Neural cell (in vitro differentiated cells): ENCODE measurements at regions not wholly inside any gene's neighbourhood (a gene's known extent, or its start where the extent isn't known, plus 50 kb on each side); places are given as distances from the start of the nearest gene placed in this dataset.

Source experiments
- H2AFZ ChIP-seq: fragments of 200-600, 300-800 bp; sonication (generic), shearing (Covaris generic); 2 replicates; pipeline ENCODE4 v1.6.0; 2014; ENCODE audit warnings: low read depth, mild to moderate bottlenecking, antibody characterized with exemption, low read length, moderate library complexity
- H3F3A ChIP-seq: fragments of 200-600 bp; shearing (Covaris generic); 2 replicates; pipeline ENCODE4 v1.6.1; 2016; ENCODE audit warnings: mild to moderate bottlenecking, moderate library complexity, mixed read lengths, antibody characterized with exemption, low read length; ENCODE audit not compliant: insufficient read depth, poor library complexity, severe bottlenecking
- H3K27ac ChIP-seq: fragments of 200-600, 300-800 bp; sonication (generic), shearing (Covaris generic); 2 replicates; pipeline ENCODE4 v1.5.1; 2014; ENCODE audit warnings: mild to moderate bottlenecking, low read length, moderate library complexity
- H3K27me3 ChIP-seq: fragments of 300-800, 200-600 bp; sonication (generic), shearing (Covaris generic); 2 replicates; pipeline ENCODE4 v1.6.0; 2014; ENCODE audit warnings: mild to moderate bottlenecking, low read depth, low read length, moderate library complexity; ENCODE audit not compliant: insufficient read depth
- H3K36me3 ChIP-seq: fragments of 300-800, 200-600 bp; sonication (generic), shearing (Covaris generic); 2 replicates; pipeline ENCODE4 v1.5.1; 2014; ENCODE audit warnings: mild to moderate bottlenecking, antibody characterized with exemption, low read length, moderate library complexity; ENCODE audit not compliant: insufficient read depth
- H3K4me2 ChIP-seq: fragments of 300-800, 200-600 bp; sonication (generic), shearing (Covaris generic); 2 replicates; pipeline ENCODE4 v1.6.0; 2014; ENCODE audit warnings: mild to moderate bottlenecking, low read length
- H3K4me3 ChIP-seq: fragments of 300-800, 200-600 bp; sonication (generic), shearing (Covaris generic); 2 replicates; pipeline ENCODE4 v1.5.1; 2014; ENCODE audit warnings: mild to moderate bottlenecking, low read length, moderate library complexity
- H3K79me2 ChIP-seq: fragments of 200-600 bp; shearing (Covaris generic); replicated peaks from 2 replicates; pipeline ENCODE4 v1.6.0; 2014; ENCODE audit warnings: mild to moderate bottlenecking, low read length, moderate library complexity; ENCODE audit not compliant: insufficient read depth
- H3K9ac ChIP-seq: fragments of 300-800, 200-600 bp; sonication (generic), shearing (Covaris generic); 2 replicates; pipeline ENCODE4 v1.6.1; 2016; ENCODE audit warnings: mild to moderate bottlenecking, low read length, mixed read lengths
- H3K9me2 ChIP-seq: fragments of 200-600 bp; shearing (Covaris generic); 2 replicates; pipeline ENCODE4 v1.6.1; 2016; ENCODE audit warnings: mild to moderate bottlenecking, low read length, mixed read lengths; ENCODE audit not compliant: insufficient read depth
- H3K9me3 ChIP-seq: fragments of 200-600, 300-800 bp; sonication (generic), shearing (Covaris generic); 2 replicates; pipeline ENCODE4 v1.6.1; 2016; ENCODE audit warnings: mild to moderate bottlenecking, mixed run types, low read length, moderate library complexity, mixed read lengths
- H4K20me1 ChIP-seq: fragments of 200-600 bp; shearing (Covaris generic); 2 replicates; pipeline ENCODE4 v1.6.1; 2016; ENCODE audit warnings: mild to moderate bottlenecking, mixed run types; ENCODE audit not compliant: insufficient read depth
- EP300 ChIP-seq: fragments of 450-650 bp; conservative IDR thresholded peaks from 2 replicates; pipeline ENCODE4 v1.6.1; 2014; ENCODE audit warnings: antibody characterized with exemption, mild to moderate bottlenecking, moderate library complexity; ENCODE audit not compliant: poor library complexity, severe bottlenecking
- EZH2 ChIP-seq: fragments of 200-600, 300-800 bp; shearing (Covaris generic), sonication (generic); IDR thresholded peaks from 2 replicates; pipeline ENCODE4 v1.6.1; 2014; ENCODE audit warnings: antibody characterized with exemption, low read length, borderline replicate concordance, mild to moderate bottlenecking; ENCODE audit not compliant: insufficient read depth, poor library complexity, severe bottlenecking
- MXI1 ChIP-seq: fragments of 450-650 bp; conservative IDR thresholded peaks from 2 replicates; pipeline ENCODE4 v1.6.1; 2014; ENCODE audit warnings: antibody characterized with exemption, mild to moderate bottlenecking; ENCODE audit not compliant: poor library complexity, severe bottlenecking
- POLR2AphosphoS5 ChIP-seq: IDR thresholded peaks from 2 replicates; pipeline ENCODE4 v1.6.1; 2012
- RAD21 ChIP-seq: fragments of 450-650 bp; conservative IDR thresholded peaks from 2 replicates; pipeline ENCODE4 v1.6.1; 2014; ENCODE audit warnings: antibody characterized with exemption, mild to moderate bottlenecking, moderate library complexity
- SMC3 ChIP-seq: fragments of 450-650 bp; conservative IDR thresholded peaks from 2 replicates; pipeline ENCODE4 v1.6.1; 2014; ENCODE audit warnings: antibody characterized with exemption, mild to moderate bottlenecking, moderate library complexity; ENCODE audit not compliant: poor library complexity
- TAF1 ChIP-seq: IDR thresholded peaks from 2 replicates; pipeline ENCODE4 v1.6.1; 2012; ENCODE audit warnings: low read depth
- TF ChIP-seq, protein P1 (sequence below): IDR thresholded peaks from 2 replicates; pipeline ENCODE4 v1.6.1; 2012; ENCODE audit warnings: borderline replicate concordance
- TF ChIP-seq, protein P2 (sequence below): fragments of 450-650 bp; IDR thresholded peaks from 2 replicates; pipeline ENCODE4 v1.5.1; 2014; ENCODE audit warnings: antibody characterized with exemption, mild to moderate bottlenecking, moderate library complexity; ENCODE audit not compliant: poor library complexity, severe bottlenecking

DNA sequence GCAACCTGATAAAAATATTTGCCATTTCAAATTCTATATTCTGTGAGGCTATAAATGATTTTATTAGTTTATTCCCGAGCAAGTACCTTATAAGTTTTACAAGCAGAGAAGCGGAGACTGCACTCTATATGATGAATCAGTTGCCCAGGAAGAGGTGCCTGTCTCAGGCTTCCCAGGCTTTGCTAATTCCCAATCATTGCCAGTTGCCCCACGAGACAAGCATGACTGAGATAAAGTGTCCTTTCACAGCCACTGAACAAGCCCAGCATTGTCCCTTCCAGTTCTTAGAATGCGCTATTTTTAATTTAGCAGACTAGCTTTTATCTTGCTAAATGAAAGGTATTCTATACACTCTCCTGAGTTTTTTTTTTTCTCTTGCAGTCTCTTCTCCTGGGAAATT is 260.7 kb downstream of the ALDH8A1 start:
- Histone ChIP-seq H3K36me3 (no peaks in the 10 kb centered on the region), H2AFZ (no peak overlapping the region), H3K79me2 (no peaks in the 10 kb centered on the region), H3K9me3 (no peaks in the 10 kb centered on the region), H4K20me1 (no peaks in the 10 kb centered on the region), H3F3A (no peaks in the 10 kb centered on the region), H3K27ac (no peak overlapping the region), H3K4me3 (no peak overlapping the region), H3K9me2 (no peaks in the 10 kb centered on the region), H3K4me2 (no peak overlapping the region), H3K9ac (no peak overlapping the region), H3K27me3 (no peaks in the 10 kb centered on the region)
- TF ChIP-seq, protein P1, sequence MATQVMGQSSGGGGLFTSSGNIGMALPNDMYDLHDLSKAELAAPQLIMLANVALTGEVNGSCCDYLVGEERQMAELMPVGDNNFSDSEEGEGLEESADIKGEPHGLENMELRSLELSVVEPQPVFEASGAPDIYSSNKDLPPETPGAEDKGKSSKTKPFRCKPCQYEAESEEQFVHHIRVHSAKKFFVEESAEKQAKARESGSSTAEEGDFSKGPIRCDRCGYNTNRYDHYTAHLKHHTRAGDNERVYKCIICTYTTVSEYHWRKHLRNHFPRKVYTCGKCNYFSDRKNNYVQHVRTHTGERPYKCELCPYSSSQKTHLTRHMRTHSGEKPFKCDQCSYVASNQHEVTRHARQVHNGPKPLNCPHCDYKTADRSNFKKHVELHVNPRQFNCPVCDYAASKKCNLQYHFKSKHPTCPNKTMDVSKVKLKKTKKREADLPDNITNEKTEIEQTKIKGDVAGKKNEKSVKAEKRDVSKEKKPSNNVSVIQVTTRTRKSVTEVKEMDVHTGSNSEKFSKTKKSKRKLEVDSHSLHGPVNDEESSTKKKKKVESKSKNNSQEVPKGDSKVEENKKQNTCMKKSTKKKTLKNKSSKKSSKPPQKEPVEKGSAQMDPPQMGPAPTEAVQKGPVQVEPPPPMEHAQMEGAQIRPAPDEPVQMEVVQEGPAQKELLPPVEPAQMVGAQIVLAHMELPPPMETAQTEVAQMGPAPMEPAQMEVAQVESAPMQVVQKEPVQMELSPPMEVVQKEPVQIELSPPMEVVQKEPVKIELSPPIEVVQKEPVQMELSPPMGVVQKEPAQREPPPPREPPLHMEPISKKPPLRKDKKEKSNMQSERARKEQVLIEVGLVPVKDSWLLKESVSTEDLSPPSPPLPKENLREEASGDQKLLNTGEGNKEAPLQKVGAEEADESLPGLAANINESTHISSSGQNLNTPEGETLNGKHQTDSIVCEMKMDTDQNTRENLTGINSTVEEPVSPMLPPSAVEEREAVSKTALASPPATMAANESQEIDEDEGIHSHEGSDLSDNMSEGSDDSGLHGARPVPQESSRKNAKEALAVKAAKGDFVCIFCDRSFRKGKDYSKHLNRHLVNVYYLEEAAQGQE: no peak
- TF ChIP-seq SMC3 (no peak), MXI1 (no peak), TAF1 (no peak), EZH2 (no peak), EP300 (no peak), RAD21 (no peak)
- TF ChIP-seq, protein P2, sequence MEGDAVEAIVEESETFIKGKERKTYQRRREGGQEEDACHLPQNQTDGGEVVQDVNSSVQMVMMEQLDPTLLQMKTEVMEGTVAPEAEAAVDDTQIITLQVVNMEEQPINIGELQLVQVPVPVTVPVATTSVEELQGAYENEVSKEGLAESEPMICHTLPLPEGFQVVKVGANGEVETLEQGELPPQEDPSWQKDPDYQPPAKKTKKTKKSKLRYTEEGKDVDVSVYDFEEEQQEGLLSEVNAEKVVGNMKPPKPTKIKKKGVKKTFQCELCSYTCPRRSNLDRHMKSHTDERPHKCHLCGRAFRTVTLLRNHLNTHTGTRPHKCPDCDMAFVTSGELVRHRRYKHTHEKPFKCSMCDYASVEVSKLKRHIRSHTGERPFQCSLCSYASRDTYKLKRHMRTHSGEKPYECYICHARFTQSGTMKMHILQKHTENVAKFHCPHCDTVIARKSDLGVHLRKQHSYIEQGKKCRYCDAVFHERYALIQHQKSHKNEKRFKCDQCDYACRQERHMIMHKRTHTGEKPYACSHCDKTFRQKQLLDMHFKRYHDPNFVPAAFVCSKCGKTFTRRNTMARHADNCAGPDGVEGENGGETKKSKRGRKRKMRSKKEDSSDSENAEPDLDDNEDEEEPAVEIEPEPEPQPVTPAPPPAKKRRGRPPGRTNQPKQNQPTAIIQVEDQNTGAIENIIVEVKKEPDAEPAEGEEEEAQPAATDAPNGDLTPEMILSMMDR: no peak

DNA sequence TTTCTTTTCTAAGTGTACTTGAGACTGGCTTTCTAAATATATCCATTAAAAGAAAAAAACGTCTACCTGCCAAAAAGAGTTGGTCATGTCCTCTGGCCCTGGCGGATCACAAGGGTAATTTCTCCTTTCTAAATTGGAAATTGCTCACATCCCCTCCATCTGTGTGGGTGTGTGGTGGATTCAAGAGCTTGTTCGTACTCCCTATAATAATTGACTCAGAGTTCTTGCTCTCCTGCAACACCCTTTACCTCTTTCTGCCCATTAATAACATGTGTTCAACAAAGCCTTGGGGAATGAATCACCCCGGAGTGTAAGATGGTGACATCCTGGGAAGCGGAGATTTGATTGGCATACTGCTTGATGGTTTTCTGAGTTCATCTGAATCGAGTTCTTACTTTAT is 263.8 kb downstream of the ALDH8A1 start:
- H3K4me3 ChIP-seq: no peak overlapping the region
- H3K9me2 ChIP-seq: no peaks in the 10 kb centered on the region
- TF ChIP-seq RAD21 (no peak), EP300 (no peak), MXI1 (no peak), SMC3 (no peak), EZH2 (no peak), TAF1 (no peak), POLR2AphosphoS5 (no peak)
- TF ChIP-seq, protein P1: no peak
- TF ChIP-seq, protein P2: no peak
- no peak overlapping the region for H3K9ac ChIP-seq
- no peaks in the 10 kb centered on the region for H3K79me2 ChIP-seq
- H3K4me2 ChIP-seq: no peak overlapping the region
- no peak overlapping the region for H3K27ac ChIP-seq
- H2AFZ ChIP-seq: no peak overlapping the region
- no peaks in the 10 kb centered on the region for H4K20me1 ChIP-seq
- no peaks in the 10 kb centered on the region for H3K9me3 ChIP-seq
- H3K36me3 ChIP-seq: no peaks in the 10 kb centered on the region
- H3K27me3 ChIP-seq: no peaks in the 10 kb centered on the region
- no peaks in the 10 kb centered on the region for H3F3A ChIP-seq
